Skeletal muscle tissue (tissue), 4 donors: ENCODE measurements at regions not wholly inside any gene's neighbourhood (a gene's known extent, or its start where the extent isn't known, plus 50 kb on each side); places are given as distances from the start of the nearest gene placed in this dataset. TPM values are rescaled to one million over a fixed set of nuclear protein-coding genes. Genes with fewer than 3 reads are reported as not detected.

Source experiments
- H3K27ac ChIP-seq: one replicate; pipeline ENCODE4 v1.7.0; 2013; ENCODE audit warnings: mild to moderate bottlenecking, low read depth, low read length, inconsistent platforms
- H3K27me3 ChIP-seq, 3 donors: one replicate each; pipeline ENCODE4 v1.7.0; 2013; ENCODE audit warnings: low read length in 3 of 3; ENCODE audit not compliant: control insufficient read depth in 3 of 3, insufficient read depth in 3 of 3
- H3K36me3 ChIP-seq, 3 donors: one replicate each; pipeline ENCODE4 v1.7.0; 2013; ENCODE audit warnings: low read length in 3 of 3; ENCODE audit not compliant: control insufficient read depth in 3 of 3, insufficient read depth in 3 of 3
- H3K4me1 ChIP-seq, 3 donors: one replicate each; pipeline ENCODE4 v1.7.0; 2013; ENCODE audit warnings: low read length in 3 of 3, mild to moderate bottlenecking in 3 of 3; ENCODE audit not compliant: control insufficient read depth in 3 of 3, insufficient read depth in 3 of 3
- H3K4me3 ChIP-seq, 3 donors: one replicate each; pipeline ENCODE4 v1.7.0; 2013; ENCODE audit warnings: low read length in 3 of 3
- H3K9ac ChIP-seq, 3 donors: one replicate each; pipeline ENCODE4 v1.7.0; 2013; ENCODE audit warnings: low read length in 3 of 3, mild to moderate bottlenecking in 3 of 3, moderate library complexity in 2 of 3, low read depth in 1 of 3
- H3K9me3 ChIP-seq, 3 donors: one replicate each; pipeline ENCODE4 v1.7.0; 2013; ENCODE audit warnings: low read length in 3 of 3; ENCODE audit not compliant: control insufficient read depth in 3 of 3
- small RNA-seq: library from RNA; depleted of rRNA; stranded (forward); fragments of <200 nt; gene quantifications from one replicate; pipeline ENCODE3, GENCODE V24; 2014
- donor health status: Osteomylitis.

DNA sequence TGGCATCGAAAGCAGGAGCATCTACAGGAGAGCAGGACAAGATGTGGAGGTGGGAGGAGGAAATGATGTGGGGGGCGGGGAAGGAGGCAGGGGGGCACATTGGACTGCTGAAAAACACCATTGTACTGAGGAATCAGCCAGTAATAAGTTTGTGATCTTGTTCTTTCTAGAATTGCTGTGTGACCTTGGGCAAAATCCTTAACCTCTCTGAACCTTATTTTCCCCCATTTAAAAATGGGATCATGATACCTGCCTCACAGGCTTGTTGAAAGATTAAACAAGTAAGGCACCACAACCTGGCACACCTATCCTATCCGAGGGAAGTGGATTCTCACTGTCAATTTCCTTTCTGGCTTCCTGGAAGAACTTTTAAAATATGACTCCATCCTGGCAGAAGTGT lies 56.9 kb upstream of the ARRDC4 start:
- Histone ChIP-seq H3K36me3 (no peaks in the 10 kb centered on the region), H3K9ac (no peak overlapping the region), H3K27ac (no peak overlapping the region), H3K27me3 (peaks cover 10 to 40% (median 37%) of the 10 kb centered on the region in 3 donors), H3K4me1 (no peaks in the 10 kb centered on the region), H3K9me3 (no peaks in the 10 kb centered on the region), H3K4me3 (no peak overlapping the region)

DNA sequence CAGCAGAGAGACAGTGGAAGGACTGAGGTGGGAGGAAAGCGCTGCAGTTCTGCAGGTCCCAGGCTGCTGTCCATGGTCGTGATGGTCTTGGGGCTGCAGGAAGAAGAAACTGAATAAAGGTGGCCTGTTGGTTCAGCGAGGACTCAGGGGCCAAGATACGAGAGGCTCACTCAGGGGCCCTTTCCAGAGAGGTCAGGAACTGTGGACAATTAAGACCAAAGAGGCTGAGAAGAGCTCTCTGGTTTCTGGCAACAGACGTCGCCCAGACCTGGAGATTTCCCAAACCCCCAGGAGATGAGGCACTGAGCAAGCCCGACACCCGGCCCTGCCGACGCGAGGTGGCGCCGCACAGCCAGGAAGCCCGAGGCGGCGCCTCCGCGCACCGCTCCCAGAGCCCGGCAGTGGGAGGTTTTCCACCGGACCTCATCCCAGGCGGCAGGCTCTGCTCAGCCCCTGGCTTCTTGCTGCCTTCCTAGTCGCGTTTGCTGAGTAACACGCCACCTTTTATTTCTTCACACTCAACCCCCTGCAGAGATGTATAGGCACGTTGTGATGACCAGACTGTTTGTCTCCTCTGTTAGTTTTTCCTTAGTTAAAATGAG lies 56.4 kb upstream of the ARRDC4 start:
- H3K27me3 ChIP-seq, result peaks cover 10 to 40% (median 37%) of the 10 kb centered on the region in 3 donors
- H3K27ac ChIP-seq, result no peak overlapping the region
- H3K4me3 ChIP-seq, result no peak overlapping the region
- no peaks in the 10 kb centered on the region for H3K4me1 ChIP-seq
- no peaks in the 10 kb centered on the region for H3K9me3 ChIP-seq
- H3K9ac ChIP-seq, result no peak overlapping the region
- H3K36me3 ChIP-seq, result no peaks in the 10 kb centered on the region

DNA sequence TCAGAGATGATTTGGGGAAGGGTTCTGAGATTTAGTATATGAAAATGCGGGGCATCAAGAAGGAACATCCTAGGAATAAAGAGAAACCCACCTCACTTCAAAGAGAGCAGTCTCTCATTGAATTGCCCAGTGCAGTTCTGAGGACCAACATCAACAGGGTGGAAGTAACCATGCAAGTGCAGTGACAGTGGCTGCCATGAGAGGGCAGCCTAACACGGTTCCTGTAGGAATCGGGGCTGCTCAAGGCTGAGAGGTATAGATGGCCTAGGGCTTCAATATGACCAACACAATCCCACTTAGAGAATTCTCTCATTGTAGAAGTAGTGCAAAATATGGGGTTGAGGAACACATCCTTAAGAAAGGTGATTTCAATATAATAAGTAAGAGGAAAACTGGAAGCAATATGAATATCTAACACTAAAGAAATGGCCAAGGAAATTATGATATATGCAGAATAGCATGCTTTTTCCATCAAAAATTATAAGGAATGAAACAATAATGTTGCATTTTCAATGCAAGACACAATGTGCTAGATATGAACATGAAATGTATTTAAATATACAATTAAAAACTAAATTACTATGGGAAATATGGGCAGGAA lies 51.1 kb upstream of the ARRDC4 start:
- Histone ChIP-seq H3K9ac (no peak overlapping the region), H3K9me3 (no peaks in the 10 kb centered on the region), H3K27ac (no peak overlapping the region), H3K27me3 (peaks cover 4 to 25% (median 9%) of the 10 kb centered on the region in 3 donors), H3K4me3 (no peak overlapping the region), H3K36me3 (no peaks in the 10 kb centered on the region), H3K4me1 (no peaks in the 10 kb centered on the region)

Small RNAs in the stretch of these regions (small RNA-seq; reads per million reads assigned to genes)
- gene AC110588.1 (not detected), gene RF00017 (not detected), gene RNA5SP401 (not detected)
